ENCODE measurements at regions not wholly inside any gene's neighbourhood (a gene's known extent, or its start where the extent isn't known, plus 50 kb on each side); places are given as distances from the start of the nearest gene placed in this dataset.

DNA sequence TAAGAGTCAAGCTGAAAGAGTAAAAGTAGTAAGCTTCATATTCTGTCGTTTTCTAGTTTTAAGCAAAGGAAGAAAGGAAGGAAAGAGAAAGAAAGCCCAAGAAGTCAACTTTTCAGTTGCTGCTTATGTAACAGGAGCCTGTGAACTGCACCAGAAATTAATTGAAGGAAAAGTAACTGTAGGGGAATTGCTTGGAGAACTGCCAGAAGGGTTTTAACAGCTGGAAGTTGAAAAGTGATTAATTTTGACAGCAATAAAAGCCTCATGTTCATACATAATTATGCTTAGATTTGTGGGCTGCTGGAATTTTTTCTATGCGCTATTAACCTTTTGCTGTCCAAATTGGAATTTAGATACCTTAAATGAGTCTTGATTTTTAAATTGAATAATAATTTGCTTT lies 255.7 kb downstream of the ENC1 start:
- peaks cover 6% of the 10 kb centered on the region for H3F3A ChIP-seq (ENCODE audit: low read length, unreplicated experiment)
- no peak overlapping the region for H3K4me3 ChIP-seq (ENCODE audit: low read length)
- no peak for ATAC-seq
- TF ChIP-seq EZH2phosphoT487 (IDR thresholded peaks at IDR 0.05; ENCODE audit: borderline replicate concordance, low read length) (no peak), EZH2 (IDR thresholded peaks at IDR 0.05; ENCODE audit: low read length, unreplicated experiment) (no peak)
- TF ChIP-seq, protein P1, sequence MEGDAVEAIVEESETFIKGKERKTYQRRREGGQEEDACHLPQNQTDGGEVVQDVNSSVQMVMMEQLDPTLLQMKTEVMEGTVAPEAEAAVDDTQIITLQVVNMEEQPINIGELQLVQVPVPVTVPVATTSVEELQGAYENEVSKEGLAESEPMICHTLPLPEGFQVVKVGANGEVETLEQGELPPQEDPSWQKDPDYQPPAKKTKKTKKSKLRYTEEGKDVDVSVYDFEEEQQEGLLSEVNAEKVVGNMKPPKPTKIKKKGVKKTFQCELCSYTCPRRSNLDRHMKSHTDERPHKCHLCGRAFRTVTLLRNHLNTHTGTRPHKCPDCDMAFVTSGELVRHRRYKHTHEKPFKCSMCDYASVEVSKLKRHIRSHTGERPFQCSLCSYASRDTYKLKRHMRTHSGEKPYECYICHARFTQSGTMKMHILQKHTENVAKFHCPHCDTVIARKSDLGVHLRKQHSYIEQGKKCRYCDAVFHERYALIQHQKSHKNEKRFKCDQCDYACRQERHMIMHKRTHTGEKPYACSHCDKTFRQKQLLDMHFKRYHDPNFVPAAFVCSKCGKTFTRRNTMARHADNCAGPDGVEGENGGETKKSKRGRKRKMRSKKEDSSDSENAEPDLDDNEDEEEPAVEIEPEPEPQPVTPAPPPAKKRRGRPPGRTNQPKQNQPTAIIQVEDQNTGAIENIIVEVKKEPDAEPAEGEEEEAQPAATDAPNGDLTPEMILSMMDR (conservative IDR thresholded peaks at IDR 0.05; ENCODE audit: low read depth, low read length), result no peak
- H2AFZ ChIP-seq (ENCODE audit: low read length), result no peak overlapping the region
- no TSS peak for BruUV-seq (replicated peaks)
- H4K20me1 ChIP-seq (ENCODE audit: low read length), result no peaks in the 10 kb centered on the region
- peaks cover 41% of the 10 kb centered on the region for H3K4me1 ChIP-seq (ENCODE audit: insufficient read depth, low read length)
- no peak overlapping the region for H3K27ac ChIP-seq (ENCODE audit: low read length)
- H3K9ac ChIP-seq (ENCODE audit: low read length), result no peak overlapping the region
- ChIA-PET CTCF (no interaction called here), POLR2A (ENCODE audit: unreplicated experiment) (no interaction called here)
- H3K9me2 ChIP-seq (replicated peaks; ENCODE audit: low read length), result no peaks in the 10 kb centered on the region
- no peaks in the 10 kb centered on the region for H3K79me2 ChIP-seq (ENCODE audit: low read length)
- intact Hi-C loops (cut with micrococcal nuclease), result loop anchor here (5.0 kb wide), 1 partner anchor 153 kb away; no protein-coding TSS in a partner anchor
- H3K4me2 ChIP-seq (ENCODE audit: low read length), result no peak overlapping the region
- no peak for DNase-seq
- H3K9me3 ChIP-seq (ENCODE audit: low read length), result no peaks in the 10 kb centered on the region
- H3K27me3 ChIP-seq (ENCODE audit: low read length), result no peaks in the 10 kb centered on the region
- H3K36me3 ChIP-seq (ENCODE audit: low read depth, low read length), result no peaks in the 10 kb centered on the region

DNA sequence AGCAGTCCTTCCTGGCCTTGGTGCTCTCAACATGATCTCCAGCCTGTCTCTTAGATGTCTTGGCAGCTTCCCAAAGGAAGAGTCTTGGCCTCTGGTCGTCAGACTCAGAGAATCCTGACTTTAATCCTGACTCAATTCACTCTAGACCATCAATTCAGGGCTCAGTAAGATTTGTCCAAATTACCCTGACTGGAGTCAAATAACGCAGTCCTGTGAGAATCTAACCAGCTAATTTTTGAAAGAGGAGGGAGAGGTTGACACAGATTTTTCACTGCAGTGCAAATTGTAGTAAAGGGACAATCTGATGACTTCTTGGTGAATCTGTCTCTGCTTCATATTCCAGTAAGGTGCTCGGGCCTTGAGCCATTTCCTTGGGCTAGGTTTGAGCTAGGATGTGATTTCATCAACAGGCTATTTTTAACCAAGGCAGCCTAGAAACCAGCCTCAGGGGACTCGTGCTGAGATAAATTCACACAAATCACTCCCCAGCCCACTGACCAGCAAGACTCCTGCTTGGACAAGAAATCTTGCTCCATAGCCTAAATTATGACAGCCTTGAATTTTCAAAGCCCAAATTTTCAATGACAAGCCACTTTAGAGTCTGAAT lies 257.4 kb downstream of the ENC1 start:
- H3K9me3 ChIP-seq (ENCODE audit: low read length), result no peaks in the 10 kb centered on the region
- H3K4me3 ChIP-seq (ENCODE audit: low read length), result no peak overlapping the region
- H3K9me2 ChIP-seq (replicated peaks; ENCODE audit: low read length), result no peaks in the 10 kb centered on the region
- BruUV-seq (replicated peaks), result no TSS peak
- no peak overlapping the region for H3K9ac ChIP-seq (ENCODE audit: low read length)
- no peak overlapping the region for H2AFZ ChIP-seq (ENCODE audit: low read length)
- H3K4me2 ChIP-seq (ENCODE audit: low read length), result no peak overlapping the region
- POLR2A ChIA-PET (ENCODE audit: unreplicated experiment), result no interaction called here
- DNase-seq (peak; percentile 48), ATAC-seq (no peak)
- CTCF ChIA-PET, result no interaction called here
- intact Hi-C loops (cut with micrococcal nuclease), result no loop called here
- H3K36me3 ChIP-seq (ENCODE audit: low read depth, low read length), result no peaks in the 10 kb centered on the region
- TF ChIP-seq EZH2 (IDR thresholded peaks at IDR 0.05; ENCODE audit: low read length, unreplicated experiment), result no peak
- TF ChIP-seq, protein P1 (conservative IDR thresholded peaks at IDR 0.05; ENCODE audit: low read depth, low read length), result no peak
- no peak for TF ChIP-seq EZH2phosphoT487 (IDR thresholded peaks at IDR 0.05; ENCODE audit: borderline replicate concordance, low read length)
- H4K20me1 ChIP-seq (ENCODE audit: low read length), result no peaks in the 10 kb centered on the region
- H3F3A ChIP-seq (ENCODE audit: low read length, unreplicated experiment), result peaks cover 6% of the 10 kb centered on the region
- H3K27me3 ChIP-seq (ENCODE audit: low read length), result no peaks in the 10 kb centered on the region
- no peaks in the 10 kb centered on the region for H3K79me2 ChIP-seq (ENCODE audit: low read length)
- no peak overlapping the region for H3K27ac ChIP-seq (ENCODE audit: low read length)
- H3K4me1 ChIP-seq (ENCODE audit: insufficient read depth, low read length), result peaks cover 33% of the 10 kb centered on the region

DNA sequence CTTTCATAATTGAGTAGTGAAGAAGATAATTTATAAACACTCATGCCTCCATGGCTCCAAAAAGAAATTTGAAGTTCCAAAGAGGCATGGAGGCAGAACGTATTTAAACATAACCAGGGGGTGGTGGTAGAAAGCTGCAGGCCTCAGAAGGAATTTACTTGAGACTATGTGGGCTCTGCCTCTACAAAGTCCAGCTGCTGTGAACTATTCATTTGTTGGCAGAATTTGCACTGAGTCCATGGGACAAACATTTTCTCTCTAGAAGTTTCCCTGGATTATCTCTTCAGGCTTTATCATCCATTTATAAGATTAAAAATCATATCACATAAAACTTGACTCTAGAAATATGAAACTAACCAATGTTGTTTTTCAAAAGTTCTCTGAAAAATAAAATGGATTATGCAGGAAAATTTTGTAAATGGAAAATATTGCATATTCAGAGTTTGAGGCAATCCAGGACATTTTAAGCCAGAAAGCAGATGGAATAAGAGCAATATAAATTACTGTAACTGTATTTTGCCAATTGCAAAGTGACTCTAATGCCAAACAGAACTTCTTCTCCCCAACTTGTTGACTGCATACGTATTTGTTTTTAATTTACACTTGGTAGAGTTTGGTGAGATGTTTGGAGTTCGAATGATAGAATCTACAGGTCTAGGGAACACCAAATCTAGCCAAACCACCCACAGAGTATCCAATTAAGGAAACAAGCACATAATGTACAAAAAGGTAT lies 258.2 kb downstream of the ENC1 start:
- intact Hi-C loops (cut with micrococcal nuclease), result no loop called here
- no TSS peak for BruUV-seq (replicated peaks)
- no peaks in the 10 kb centered on the region for H3K9me2 ChIP-seq (replicated peaks; ENCODE audit: low read length)
- H3K27me3 ChIP-seq (ENCODE audit: low read length), result no peaks in the 10 kb centered on the region
- no peak overlapping the region for H3K4me2 ChIP-seq (ENCODE audit: low read length)
- H3K79me2 ChIP-seq (ENCODE audit: low read length), result no peaks in the 10 kb centered on the region
- CTCF ChIA-PET, result no interaction called here
- no peak overlapping the region for H2AFZ ChIP-seq (ENCODE audit: low read length)
- no peak for ATAC-seq
- TF ChIP-seq, protein P1 (conservative IDR thresholded peaks at IDR 0.05; ENCODE audit: low read depth, low read length), result no peak
- TF ChIP-seq EZH2phosphoT487 (IDR thresholded peaks at IDR 0.05; ENCODE audit: borderline replicate concordance, low read length) (no peak), EZH2 (IDR thresholded peaks at IDR 0.05; ENCODE audit: low read length, unreplicated experiment) (no peak)
- H3K4me3 ChIP-seq (ENCODE audit: low read length), result no peak overlapping the region
- no peak for DNase-seq
- no peaks in the 10 kb centered on the region for H3K9me3 ChIP-seq (ENCODE audit: low read length)
- H3K36me3 ChIP-seq (ENCODE audit: low read depth, low read length), result no peaks in the 10 kb centered on the region
- peaks cover 26% of the 10 kb centered on the region for H3K4me1 ChIP-seq (ENCODE audit: insufficient read depth, low read length)
- no peak overlapping the region for H3K9ac ChIP-seq (ENCODE audit: low read length)
- peaks cover 6% of the 10 kb centered on the region for H3F3A ChIP-seq (ENCODE audit: low read length, unreplicated experiment)
- POLR2A ChIA-PET (ENCODE audit: unreplicated experiment), result no interaction called here
- H4K20me1 ChIP-seq (ENCODE audit: low read length), result no peaks in the 10 kb centered on the region
- no peak overlapping the region for H3K27ac ChIP-seq (ENCODE audit: low read length)
